ENCODE measurements at regions not wholly inside any gene's neighbourhood (a gene's known extent, or its start where the extent isn't known, plus 50 kb on each side); places are given as distances from the start of the nearest gene placed in this dataset.

GRCh38 chr15:98386561-98386960 is 261.8 kb upstream of the IGF1R start:
- no peak for DNase-seq (ENCODE audit: low read depth)

GRCh38 chr15:98387866-98388265 is 260.5 kb upstream of the IGF1R start:
- no peak for DNase-seq (ENCODE audit: low read depth)

GRCh38 chr15:98390946-98391530 is 257.3 kb upstream of the IGF1R start:
- DNase-seq (ENCODE audit: low read depth), result no peak

- DNase-seq (ENCODE audit: low read depth), result no peak
Measured at GRCh38 chr15:98391568-98391967, 256.8 kb upstream of the IGF1R start.

- DNase-seq (ENCODE audit: low read depth), result no peak
Measured at GRCh38 chr15:98393471-98393870, 254.9 kb upstream of the IGF1R start.

- no peak for DNase-seq (ENCODE audit: low read depth)
Measured at GRCh38 chr15:98394546-98394945, 253.8 kb upstream of the IGF1R start.

GRCh38 chr15:98395974-98396610 is 252.2 kb upstream of the IGF1R start:
- no peak for DNase-seq (ENCODE audit: low read depth)

GRCh38 chr15:98397419-98397818 is 250.9 kb upstream of the IGF1R start:
- no peak for DNase-seq (ENCODE audit: low read depth)

GRCh38 chr15:98398056-98398455 is 250.3 kb upstream of the IGF1R start:
- no peak for DNase-seq (ENCODE audit: low read depth)

GRCh38 chr15:98398886-98399285 is 249.5 kb upstream of the IGF1R start:
- no peak for DNase-seq (ENCODE audit: low read depth)

GRCh38 chr15:98400120-98400519 is 248.2 kb upstream of the IGF1R start:
- DNase-seq (ENCODE audit: low read depth), result no peak

GRCh38 chr15:98401029-98401428 is 247.3 kb upstream of the IGF1R start:
- DNase-seq (ENCODE audit: low read depth), result no peak

- no peak for DNase-seq (ENCODE audit: low read depth)
Measured at GRCh38 chr15:98402486-98402885, 245.9 kb upstream of the IGF1R start.

- no peak for DNase-seq (ENCODE audit: low read depth)
Measured at GRCh38 chr15:98403169-98403568, 245.2 kb upstream of the IGF1R start.

- no peak for DNase-seq (ENCODE audit: low read depth)
Measured at GRCh38 chr15:98403569-98403968, 244.8 kb upstream of the IGF1R start.

GRCh38 chr15:98405013-98405412 is 243.3 kb upstream of the IGF1R start:
- DNase-seq (ENCODE audit: low read depth), result no peak

- no peak for DNase-seq (ENCODE audit: low read depth)
Measured at GRCh38 chr15:98408231-98408630, 240.1 kb upstream of the IGF1R start.

- no peak for DNase-seq (ENCODE audit: low read depth)
Measured at GRCh38 chr15:98410328-98410727, 238.0 kb upstream of the IGF1R start.

GRCh38 chr15:98412852-98413251 is 235.5 kb upstream of the IGF1R start:
- no peak for DNase-seq (ENCODE audit: low read depth)

GRCh38 chr15:98413933-98414546 is 234.3 kb upstream of the IGF1R start:
- DNase-seq (ENCODE audit: low read depth), result no peak

- no peak for DNase-seq (ENCODE audit: low read depth)
Measured at GRCh38 chr15:98416222-98416855, 232.0 kb upstream of the IGF1R start.

- DNase-seq (ENCODE audit: low read depth), result no peak
Measured at GRCh38 chr15:98417346-98417745, 231.0 kb upstream of the IGF1R start.

- no peak for DNase-seq (ENCODE audit: low read depth)
Measured at GRCh38 chr15:98418122-98418521, 230.2 kb upstream of the IGF1R start.
